Thoracic aorta (tissue), 2 donors: ENCODE measurements at regions not wholly inside any gene's neighbourhood (a gene's known extent, or its start where the extent isn't known, plus 50 kb on each side); places are given as distances from the start of the nearest gene placed in this dataset.

Experiments used
- ATAC-seq: fragments of 150-250 bp; one replicate; pipeline ENCODE4 v1.8.0; 2017; ENCODE audit warnings: low read depth; ENCODE audit not compliant: insufficient number of reproducible peaks, low FRiP score
- DNase-seq: peaks from one replicate; pipeline ENCODE4 v3.0.0-alpha.2; 2020; ENCODE audit warnings: low spot score
- H3K27ac ChIP-seq, 2 donors: fragments of 200-600 bp; sonication (generic); 1 replicate in 1 of 2; 2 replicates in 1 of 2; pipeline ENCODE4 v1.5.1; 2016; ENCODE audit warnings: mild to moderate bottlenecking in 2 of 2, moderate library complexity in 2 of 2
- H3K27me3 ChIP-seq: fragments of 200-600 bp; sonication (generic); replicated peaks from 2 replicates; pipeline ENCODE4 v1.6.0; 2016; ENCODE audit warnings: mild to moderate bottlenecking; ENCODE audit not compliant: insufficient read depth
- H3K36me3 ChIP-seq: fragments of 200-600 bp; sonication (generic); one replicate; pipeline ENCODE4 v1.5.1; 2016
- H3K4me1 ChIP-seq, 2 donors: fragments of 200-600 bp; sonication (generic); 1 replicate in 1 of 2; 2 replicates in 1 of 2; pipeline versions ENCODE4 v1.5.1 to v1.6.0; 2016; ENCODE audit warnings: low read depth in 2 of 2, mild to moderate bottlenecking in 1 of 2; ENCODE audit not compliant: control insufficient read depth in 1 of 2
- H3K4me3 ChIP-seq: fragments of 200-600 bp; sonication (generic); 2 replicates; pipeline ENCODE4 v1.5.1; 2016; ENCODE audit warnings: mild to moderate bottlenecking
- H3K9me3 ChIP-seq: fragments of 200-600 bp; sonication (generic); 2 replicates; pipeline ENCODE4 v1.5.1; 2016
- CTCF ChIP-seq: fragments of 200-600 bp; sonication (generic); IDR thresholded peaks from one replicate; pipeline ENCODE4 v1.5.1; 2019; ENCODE audit warnings: antibody characterized with exemption

GRCh38 chr20:19125508-19125907 is 86.9 kb upstream of the SLC24A3 start:
- ATAC-seq = no peak
- Histone ChIP-seq H3K4me3 (no peak overlapping the region), H3K36me3 (no peaks in the 10 kb centered on the region), H3K4me1 (no peaks in the 10 kb centered on the region), H3K27me3 (no peaks in the 10 kb centered on the region), H3K9me3 (no peaks in the 10 kb centered on the region), H3K27ac (no peak overlapping the region)
- no peak for DNase-seq
- TF ChIP-seq CTCF = no peak

- Histone ChIP-seq H3K4me1 (no peaks in the 10 kb centered on the region), H3K27ac (no peak overlapping the region), H3K4me3 (no peak overlapping the region), H3K36me3 (no peaks in the 10 kb centered on the region), H3K9me3 (no peaks in the 10 kb centered on the region), H3K27me3 (no peaks in the 10 kb centered on the region)
- DNase-seq (no peak), ATAC-seq (no peak)
- no peak for TF ChIP-seq CTCF
These were observed 83.1 kb upstream of the SLC24A3 start for GRCh38 chr20:19129306-19129705.

GRCh38 chr20:19129976-19130612 is 82.3 kb upstream of the SLC24A3 start:
- TF ChIP-seq CTCF = no peak
- DNase-seq (no peak), ATAC-seq (no peak)
- Histone ChIP-seq H3K4me1 (no peaks in the 10 kb centered on the region), H3K27ac (no peak overlapping the region), H3K4me3 (no peak overlapping the region), H3K36me3 (no peaks in the 10 kb centered on the region), H3K27me3 (no peaks in the 10 kb centered on the region), H3K9me3 (no peaks in the 10 kb centered on the region)

- ATAC-seq = no peak
- no peaks in the 10 kb centered on the region for H3K9me3 ChIP-seq
- no peaks in the 10 kb centered on the region for H3K4me1 ChIP-seq
- H3K36me3 ChIP-seq = no peaks in the 10 kb centered on the region
- H3K4me3 ChIP-seq = no peak overlapping the region
- no peak for TF ChIP-seq CTCF
- DNase-seq = no peak
- H3K27ac ChIP-seq = no peak overlapping the region
- H3K27me3 ChIP-seq = no peaks in the 10 kb centered on the region
These were observed 81.8 kb upstream of the SLC24A3 start for GRCh38 chr20:19130613-19130984.

GRCh38 chr20:19137641-19138040 is 74.8 kb upstream of the SLC24A3 start:
- ATAC-seq = no peak

More at GRCh38 chr20:19137641-19138040, 74.8 kb upstream of the SLC24A3 start:
- Histone ChIP-seq H3K27ac (no peak overlapping the region), H3K36me3 (no peaks in the 10 kb centered on the region), H3K27me3 (no peaks in the 10 kb centered on the region), H3K9me3 (no peaks in the 10 kb centered on the region), H3K4me1 (no peaks in the 10 kb centered on the region), H3K4me3 (no peak overlapping the region)
- DNase-seq = no peak
- no peak for TF ChIP-seq CTCF
